CD4-positive, alpha-beta T cell treated with Interleukin-1 beta for 1 hour (primary cell): ENCODE measurements at regions not wholly inside any gene's neighbourhood (a gene's known extent, or its start where the extent isn't known, plus 50 kb on each side); places are given as distances from the start of the nearest gene placed in this dataset.
A peak's percentile ranks its signal among the peaks of the same experiment; 100 is the strongest.
"Not testable (repeated sequence)": the region's sequence is repeated elsewhere in the genome, so short reads cannot be mapped to it uniquely, and the experiment has no call there.

Experiments
- DNase-seq, 2 donors: peaks; one replicate each; pipeline ENCODE4 v3.0.0-alpha.2; 2020 to 2022

DNA sequence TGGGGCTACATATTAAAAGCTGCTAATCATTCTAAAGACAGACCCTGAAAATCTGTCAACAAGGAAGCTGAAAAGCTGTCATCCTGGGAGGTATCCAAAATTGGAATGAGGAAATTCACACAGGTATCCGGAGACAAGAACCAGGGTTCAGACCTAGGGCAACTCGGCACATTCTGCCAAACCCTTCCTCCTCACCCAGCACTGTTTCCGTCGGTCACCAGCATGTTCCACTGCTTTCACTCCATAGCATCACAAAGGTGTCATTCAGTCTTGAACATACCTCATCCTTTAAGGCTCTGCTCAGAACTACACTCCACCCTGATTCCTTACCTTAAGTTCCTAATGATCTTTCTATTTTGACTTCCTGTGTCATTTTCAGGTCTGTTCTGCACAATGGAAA, 153.1 kb upstream of the RASA1 start:
- DNase-seq, result no peak

- no peak for DNase-seq
Observed at GRCh38 chr5:87115839-87116364, 151.8 kb upstream of the RASA1 start.

DNA sequence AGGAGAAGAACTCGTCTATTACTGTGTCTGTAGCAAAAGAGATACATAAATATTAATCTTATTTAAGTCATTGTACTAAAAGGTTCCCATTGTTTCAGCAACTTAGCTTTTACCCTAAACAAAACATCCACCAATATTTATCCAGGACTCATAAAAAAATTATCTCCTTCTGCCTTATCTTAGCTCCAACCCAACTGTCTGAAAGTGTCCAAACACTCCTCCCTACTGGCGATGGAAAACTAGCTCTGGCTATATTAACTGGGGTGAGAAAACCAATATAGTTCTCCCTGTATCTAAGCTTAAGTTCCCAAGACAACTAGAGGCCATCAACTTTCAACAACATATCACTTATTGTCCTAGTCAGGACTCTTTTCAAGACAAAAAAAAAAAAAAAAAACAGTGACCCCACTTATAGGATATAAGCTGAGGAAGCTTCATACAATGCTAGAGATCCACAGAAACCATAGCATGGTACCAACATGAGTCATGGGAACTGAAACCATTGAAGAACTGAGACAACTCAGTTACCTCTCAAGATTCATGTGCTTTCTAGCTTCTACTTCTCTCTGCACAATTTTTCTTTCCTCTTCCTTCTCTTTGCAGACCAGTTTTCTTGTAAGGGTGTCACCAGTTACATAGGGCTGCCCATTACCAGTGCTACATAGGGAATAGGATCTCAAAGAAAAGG, 150.7 kb upstream of the RASA1 start:
- no peak for DNase-seq

DNA sequence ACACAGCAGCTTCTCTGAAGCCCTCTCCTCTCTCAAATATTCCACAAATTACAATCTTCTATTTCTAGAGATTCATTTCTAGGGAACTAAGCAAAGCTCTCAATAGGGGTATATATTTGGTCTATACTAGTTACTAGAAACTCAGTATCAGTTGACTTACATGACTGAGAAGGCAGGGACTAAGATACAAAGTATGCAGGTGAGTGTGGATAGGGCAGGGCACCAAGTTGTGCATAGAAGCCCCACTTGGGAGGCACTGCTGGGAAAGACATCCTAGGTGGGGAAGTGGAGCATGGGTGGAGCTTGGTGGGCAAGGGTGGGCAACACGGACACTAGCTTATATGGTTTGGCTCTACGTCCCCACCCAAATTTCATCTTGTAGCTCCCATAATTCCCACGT, 148.1 kb upstream of the RASA1 start:
- no peak for DNase-seq

GRCh38 chr5:87120518-87121303, 147.0 kb upstream of the RASA1 start:
- DNase-seq, result peak; percentile 2 to 38

- peak; percentile 31 to 54 for DNase-seq
Observed at GRCh38 chr5:87121304-87122150, 146.2 kb upstream of the RASA1 start.

GRCh38 chr5:87122151-87122977, 145.3 kb upstream of the RASA1 start:
- DNase-seq, result no peak

DNA sequence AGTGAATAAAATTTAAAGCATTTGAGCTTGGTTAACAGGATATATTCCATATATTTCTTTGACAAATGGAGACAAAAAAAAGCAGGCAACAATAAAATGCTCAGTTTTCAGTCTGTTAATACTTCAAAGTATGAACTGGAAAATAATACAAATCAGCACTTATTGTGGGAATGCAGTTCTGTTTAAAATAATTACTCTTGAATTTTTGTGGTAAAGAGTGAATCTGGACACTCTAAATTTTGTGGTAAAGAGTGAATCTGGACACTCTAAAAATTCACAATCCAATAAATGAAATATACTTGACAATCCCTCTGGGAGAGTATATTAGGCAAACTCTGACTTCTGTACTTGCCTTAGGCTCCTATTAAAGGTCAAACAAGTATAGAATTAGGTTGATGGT, 141.9 kb upstream of the RASA1 start:
- no peak for DNase-seq

GRCh38 chr5:87126869-87127268, 140.8 kb upstream of the RASA1 start:
- no peak for DNase-seq

DNA sequence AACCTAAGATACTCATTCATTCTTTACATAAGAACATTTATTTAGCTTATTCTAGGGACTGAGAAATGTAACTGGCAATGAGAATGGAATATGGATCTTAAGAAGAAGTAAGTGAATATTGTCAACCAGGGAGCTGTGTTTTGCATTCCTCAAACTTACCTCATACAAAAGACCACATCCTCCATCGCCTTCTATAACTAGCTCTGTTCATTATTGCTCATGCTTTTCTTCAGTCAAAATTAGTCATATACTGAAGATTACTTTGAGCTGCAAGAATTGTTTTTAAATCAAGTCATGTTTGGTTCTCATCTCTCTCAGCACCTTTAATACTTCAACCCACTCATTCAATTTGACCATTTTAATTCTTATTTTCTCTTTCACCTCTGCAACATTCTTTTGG, 140.3 kb upstream of the RASA1 start:
- no peak for DNase-seq

- DNase-seq, result no peak
Observed at GRCh38 chr5:87127956-87128687, 139.6 kb upstream of the RASA1 start.

GRCh38 chr5:87129046-87129445, 138.6 kb upstream of the RASA1 start:
- DNase-seq, result no peak

- DNase-seq, result no peak
Observed at GRCh38 chr5:87132696-87133095, 135.0 kb upstream of the RASA1 start.

DNA sequence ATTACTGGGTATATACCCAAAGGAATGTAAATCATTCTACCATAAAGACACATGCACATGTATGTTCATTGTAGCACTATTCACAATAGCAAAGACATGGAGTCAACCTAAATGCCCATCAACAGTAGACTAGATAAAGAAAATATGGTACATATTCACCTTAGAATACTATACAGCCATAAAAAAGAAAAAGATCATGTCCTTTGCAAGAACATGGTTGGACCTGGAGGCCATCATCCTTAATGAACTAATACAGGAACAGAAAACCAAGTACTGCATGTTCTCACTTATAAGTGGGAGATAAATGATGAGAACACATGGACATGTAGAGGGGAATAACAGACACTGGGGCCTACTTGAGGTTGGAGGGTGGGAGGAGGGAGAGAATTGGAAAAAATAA, 133.2 kb upstream of the RASA1 start:
- not testable (repeated sequence) for DNase-seq

DNA sequence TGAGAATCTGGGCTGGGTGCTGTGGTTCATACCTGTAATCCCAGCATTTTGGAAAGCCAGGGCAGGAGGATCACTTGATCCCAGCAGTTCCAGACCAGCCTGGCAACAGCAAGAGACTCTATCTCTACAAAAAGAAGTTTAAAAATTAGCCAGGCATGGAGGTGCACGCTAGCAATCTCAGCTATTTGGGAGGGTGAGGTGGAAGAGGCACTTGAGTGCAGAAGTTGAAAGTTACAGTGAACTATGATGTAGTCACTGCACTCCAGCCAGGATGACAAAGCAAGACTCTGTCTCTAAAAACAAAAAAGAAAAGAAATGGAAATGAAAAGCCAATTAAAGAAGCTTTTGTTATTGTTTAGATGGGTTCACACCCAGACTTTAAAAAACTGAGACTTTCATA, 131.6 kb upstream of the RASA1 start:
- DNase-seq, result no peak

DNA sequence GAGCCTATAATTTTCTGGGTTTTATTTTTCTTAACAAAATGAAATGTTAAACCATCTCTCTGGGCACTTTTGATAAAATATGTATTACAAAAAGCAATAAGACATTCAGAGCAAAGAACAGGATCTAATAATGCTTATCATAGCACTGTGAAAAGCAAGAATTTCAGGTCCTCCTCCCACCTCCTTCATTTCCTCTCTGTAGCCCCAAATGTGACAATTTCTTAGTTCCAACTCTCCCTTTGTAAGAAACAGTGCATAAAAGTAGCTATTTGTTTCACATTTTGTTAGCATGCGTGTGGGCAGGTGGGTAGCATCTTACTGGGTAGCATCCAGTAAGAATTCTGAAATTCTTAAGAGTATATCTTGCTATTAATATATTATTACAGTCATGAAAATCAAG, 130.9 kb upstream of the RASA1 start:
- DNase-seq, result no peak

- DNase-seq, result no peak
Observed at GRCh38 chr5:87137283-87137682, 130.4 kb upstream of the RASA1 start.

- no peak for DNase-seq
Observed at GRCh38 chr5:87138091-87138805, 129.4 kb upstream of the RASA1 start.

- DNase-seq, result no peak
Observed at GRCh38 chr5:87139795-87140194, 127.9 kb upstream of the RASA1 start.

GRCh38 chr5:87141544-87141943, 126.1 kb upstream of the RASA1 start:
- DNase-seq, result no peak

DNA sequence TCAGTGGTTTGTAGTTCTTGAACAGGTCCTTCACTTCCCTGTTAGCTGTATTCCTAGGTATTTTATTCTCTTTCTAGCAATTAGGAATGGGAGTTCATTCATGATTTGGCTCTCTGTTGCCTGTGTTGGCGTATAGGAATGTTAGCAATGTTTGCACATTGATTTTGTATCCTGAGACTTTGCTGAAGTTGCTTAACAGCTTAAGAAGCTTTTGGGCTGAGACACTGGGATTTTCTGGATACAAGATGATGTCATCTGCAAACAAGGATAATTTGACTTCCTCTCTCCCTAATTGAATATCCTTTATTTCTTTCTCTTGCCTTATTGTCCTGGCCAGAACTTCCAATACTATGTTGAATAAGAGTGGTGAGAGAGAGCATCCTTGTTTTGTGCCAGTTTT, 121.8 kb upstream of the RASA1 start:
- DNase-seq, result not testable (repeated sequence)
